SK-N-SH (cell line): ENCODE measurements at regions not wholly inside any gene's neighbourhood (a gene's known extent, or its start where the extent isn't known, plus 50 kb on each side); places are given as distances from the start of the nearest gene placed in this dataset.

Experiments used
- CTCF ChIA-PET: fragments of 300-600, 350-600 bp; formaldehyde crosslinking; extraction: SDS; loops from one replicate; lab custom pipeline; 2021; lab: Yijun Ruan, JAX
- POLR2A ChIA-PET: fragments of 350-600 bp; sonication (Branson Sonifier 250); formaldehyde crosslinking; extraction: SDS; loops from one replicate; lab custom pipeline; 2020; ENCODE audit warnings: antibody characterized with exemption, inconsistent platforms; lab: Yijun Ruan, JAX
- DNase-seq: peaks from one replicate; pipeline ENCODE4 v3.0.0; 2012
- H2AFZ ChIP-seq: fragments of 200-600 bp; sonication (generic); 2 replicates; pipeline ENCODE4 v1.8.1; 2016; ENCODE audit warnings: antibody characterized with exemption, mild to moderate bottlenecking, low read depth
- H3F3A ChIP-seq: fragments of 200-600 bp; sonication (generic); replicated peaks from 2 replicates; pipeline ENCODE3; 2016; ENCODE audit warnings: antibody characterized with exemption, mild to moderate bottlenecking; ENCODE audit not compliant: insufficient read depth
- H3K27ac ChIP-seq, 2 experiments: fragments of 200-500 bp in 1 of 2; fragments of 200-600 bp in 1 of 2; sonication (Bioruptor generic) in 1 of 2; sonication (generic), shearing (Covaris generic) in 1 of 2; 2 replicates each; pipeline versions ENCODE4 v1.5.1 to v1.6.1; 2014 to 2016; ENCODE audit warnings: low read depth in 2 of 2, inconsistent platforms in 1 of 2, low read length in 1 of 2, mild to moderate bottlenecking in 1 of 2, mixed read lengths in 1 of 2
- H3K27me3 ChIP-seq: fragments of 200-600 bp; sonication (generic), shearing (Covaris generic); 2 replicates; pipeline ENCODE4 v1.6.1; 2016; ENCODE audit warnings: mixed run types; ENCODE audit not compliant: insufficient read depth
- H3K36me3 ChIP-seq, 2 experiments: fragments of 200-500 bp in 1 of 2; fragments of 200-600 bp in 1 of 2; sonication (Bioruptor generic) in 1 of 2; sonication (generic) in 1 of 2; replicated peaks in 1 of 2; 2 replicates each; pipeline versions ENCODE3 to v1.5.1; 2014 to 2016; ENCODE audit warnings: low read length in 1 of 2, mild to moderate bottlenecking in 1 of 2; ENCODE audit not compliant: insufficient read depth in 2 of 2, control insufficient read depth in 1 of 2
- H3K4me1 ChIP-seq, 2 experiments: fragments of 200-500 bp in 1 of 2; fragments of 200-600 bp in 1 of 2; sonication (Bioruptor generic) in 1 of 2; sonication (generic), shearing (Covaris generic) in 1 of 2; 2 replicates each; pipeline versions ENCODE4 v1.5.1 to v1.6.1; 2014 to 2016; ENCODE audit warnings: low read depth in 1 of 2, low read length in 1 of 2, mixed run types in 1 of 2; ENCODE audit not compliant: insufficient read depth in 2 of 2, control insufficient read depth in 1 of 2
- H3K4me2 ChIP-seq: fragments of 200-600 bp; sonication (generic), shearing (Covaris generic); 2 replicates; pipeline ENCODE4 v1.6.1; 2017; ENCODE audit warnings: mixed run types
- H3K4me3 ChIP-seq, 2 experiments: fragments of 200-500 bp in 1 of 2; fragments of 200-600 bp in 1 of 2; sonication (Bioruptor generic) in 1 of 2; sonication (generic), shearing (Covaris generic) in 1 of 2; 2 replicates each; pipeline versions ENCODE4 v1.5.1 to v1.8.1; 2014 to 2016; ENCODE audit warnings: low read depth in 2 of 2, inconsistent platforms in 1 of 2, low read length in 1 of 2, mild to moderate bottlenecking in 1 of 2, mixed read lengths in 1 of 2, moderate library complexity in 1 of 2
- H3K79me2 ChIP-seq: fragments of 200-600 bp; sonication (generic); 2 replicates; pipeline ENCODE4 v1.8.1; 2017; ENCODE audit warnings: mild to moderate bottlenecking; ENCODE audit not compliant: insufficient read depth
- H3K9ac ChIP-seq: fragments of 200-600 bp; sonication (generic); 2 replicates; pipeline ENCODE4 v1.6.1; 2017; ENCODE audit warnings: mixed run types
- H3K9me2 ChIP-seq: fragments of 200-600 bp; sonication (generic); 2 replicates; pipeline ENCODE4 v1.6.1; 2017; ENCODE audit warnings: mixed run types
- H3K9me3 ChIP-seq: fragments of 200-600 bp; sonication (generic); 2 replicates; pipeline ENCODE4 v1.6.1; 2017; ENCODE audit warnings: mixed run types, mild to moderate bottlenecking, moderate library complexity
- H4K20me1 ChIP-seq: fragments of 200-600 bp; sonication (generic); 2 replicates; pipeline ENCODE4 v1.6.1; 2017; ENCODE audit warnings: mild to moderate bottlenecking, mixed run types; ENCODE audit not compliant: insufficient read depth
- CHD2 ChIP-seq: fragments of 150-350 bp; IDR thresholded peaks from 2 replicates; pipeline ENCODE4 v1.6.1; 2018; ENCODE audit warnings: low read length; ENCODE audit not compliant: partially characterized antibody
- FOXJ3 ChIP-seq: sonication (generic); formaldehyde crosslinking; IDR thresholded peaks from 2 replicates; pipeline ENCODE4 v1.5.1; 2020; ENCODE audit warnings: mild to moderate bottlenecking, missing genetic modification reagents
- FOXM1 ChIP-seq: IDR thresholded peaks from 2 replicates; pipeline ENCODE4 v1.4.0; 2012; ENCODE audit warnings: low read depth, mild to moderate bottlenecking
- GABPA ChIP-seq: IDR thresholded peaks from 2 replicates; pipeline ENCODE4 v1.4.0; 2012; ENCODE audit warnings: low read depth, mild to moderate bottlenecking
- PBX3 ChIP-seq: IDR thresholded peaks from 2 replicates; pipeline ENCODE4; 2012
- RAD21 ChIP-seq: IDR thresholded peaks from 2 replicates; pipeline ENCODE4 v1.6.1; 2012; ENCODE audit warnings: mild to moderate bottlenecking, low read length
- RCOR1 ChIP-seq: fragments of 150-350 bp; IDR thresholded peaks from 2 replicates; pipeline ENCODE4 v1.6.1; 2017; ENCODE audit warnings: antibody characterized with exemption, low read length
- RFX5 ChIP-seq: IDR thresholded peaks from 2 replicates; pipeline ENCODE4 v1.6.1; 2012; ENCODE audit warnings: mild to moderate bottlenecking, improper control_type of control experiment, low read length
- RXRA ChIP-seq: IDR thresholded peaks from 2 replicates; pipeline ENCODE4 v1.4.0; 2012; ENCODE audit warnings: low read depth, mild to moderate bottlenecking, borderline replicate concordance
- SMC3 ChIP-seq: IDR thresholded peaks from 2 replicates; pipeline ENCODE4 v1.6.1; 2012; ENCODE audit warnings: low read depth, low read length, improper control_type of control experiment
- TCF12 ChIP-seq: IDR thresholded peaks from 2 replicates; pipeline ENCODE4 v1.4.0; 2012
- USF2 ChIP-seq: fragments of 150-350 bp; IDR thresholded peaks from 2 replicates; pipeline ENCODE4 v1.6.1; 2017; ENCODE audit warnings: antibody characterized with exemption, low read length, low read depth, borderline replicate concordance
- WGBS: methylation state at CpG from one replicate; pipeline ENCODE4 v1.1.6; 2017; ENCODE audit warnings: low lambda C conversion rate; 5-methylcytosine and 5-hydroxymethylcytosine counted together
- TF ChIP-seq, protein P1 (sequence below): IDR thresholded peaks from 2 replicates; pipeline ENCODE4 v1.4.0; 2012; ENCODE audit warnings: low read depth, borderline replicate concordance
- TF ChIP-seq, protein P2 (sequence below): IDR thresholded peaks from 2 replicates; pipeline ENCODE4 v1.4.0; 2012; ENCODE audit warnings: low read depth, borderline replicate concordance

- no peak for TF ChIP-seq USF2
- no peak for TF ChIP-seq TCF12
- no peak for TF ChIP-seq RCOR1
These were observed 625.9 kb upstream of the AGA start (continued) for GRCh38 chr4:178068136-178068535.

DNA sequence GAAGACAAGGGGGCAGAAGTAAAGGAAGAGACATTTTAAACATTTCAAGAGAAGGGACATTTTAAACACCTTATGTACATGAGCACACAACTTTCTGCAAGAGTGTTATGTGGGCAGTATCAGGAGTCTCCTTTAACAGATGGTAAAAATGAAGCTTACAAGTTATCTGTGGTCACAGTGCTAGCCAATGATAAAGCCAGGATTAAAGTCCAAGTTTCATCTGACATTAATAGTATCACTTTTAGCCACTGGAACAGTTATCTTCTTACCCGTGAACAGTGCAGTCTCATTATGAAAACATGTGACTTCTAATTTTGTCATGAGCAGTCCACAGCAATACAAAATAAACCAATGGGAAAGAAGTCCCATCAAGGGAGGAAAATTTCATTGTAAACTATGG, 627.9 kb upstream of the AGA start:
- no peaks in the 10 kb centered on the region for H3K36me3 ChIP-seq
- no peaks in the 10 kb centered on the region for H3K4me1 ChIP-seq
- 5% methylated on average over 1 of the region's 1 CpG for WGBS
- no peaks in the 10 kb centered on the region for H3F3A ChIP-seq
- CTCF ChIA-PET: interaction anchor here (2.0 kb wide), 1 partner anchor 9 kb away, joined by 4 read pairs; no protein-coding TSS in a partner anchor
- no peaks in the 10 kb centered on the region for H3K79me2 ChIP-seq
- TF ChIP-seq RXRA (no peak), RFX5 (no peak), PBX3 (no peak), RAD21 (no peak), SMC3 (no peak), FOXJ3 (CRISPR knock-in tag) (no peak), RCOR1 (no peak), CHD2 (no peak), GABPA (no peak), FOXM1 (no peak)
- TF ChIP-seq, protein P1, sequence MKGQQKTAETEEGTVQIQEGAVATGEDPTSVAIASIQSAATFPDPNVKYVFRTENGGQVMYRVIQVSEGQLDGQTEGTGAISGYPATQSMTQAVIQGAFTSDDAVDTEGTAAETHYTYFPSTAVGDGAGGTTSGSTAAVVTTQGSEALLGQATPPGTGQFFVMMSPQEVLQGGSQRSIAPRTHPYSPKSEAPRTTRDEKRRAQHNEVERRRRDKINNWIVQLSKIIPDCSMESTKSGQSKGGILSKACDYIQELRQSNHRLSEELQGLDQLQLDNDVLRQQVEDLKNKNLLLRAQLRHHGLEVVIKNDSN: no peak
- TF ChIP-seq, protein P2, sequence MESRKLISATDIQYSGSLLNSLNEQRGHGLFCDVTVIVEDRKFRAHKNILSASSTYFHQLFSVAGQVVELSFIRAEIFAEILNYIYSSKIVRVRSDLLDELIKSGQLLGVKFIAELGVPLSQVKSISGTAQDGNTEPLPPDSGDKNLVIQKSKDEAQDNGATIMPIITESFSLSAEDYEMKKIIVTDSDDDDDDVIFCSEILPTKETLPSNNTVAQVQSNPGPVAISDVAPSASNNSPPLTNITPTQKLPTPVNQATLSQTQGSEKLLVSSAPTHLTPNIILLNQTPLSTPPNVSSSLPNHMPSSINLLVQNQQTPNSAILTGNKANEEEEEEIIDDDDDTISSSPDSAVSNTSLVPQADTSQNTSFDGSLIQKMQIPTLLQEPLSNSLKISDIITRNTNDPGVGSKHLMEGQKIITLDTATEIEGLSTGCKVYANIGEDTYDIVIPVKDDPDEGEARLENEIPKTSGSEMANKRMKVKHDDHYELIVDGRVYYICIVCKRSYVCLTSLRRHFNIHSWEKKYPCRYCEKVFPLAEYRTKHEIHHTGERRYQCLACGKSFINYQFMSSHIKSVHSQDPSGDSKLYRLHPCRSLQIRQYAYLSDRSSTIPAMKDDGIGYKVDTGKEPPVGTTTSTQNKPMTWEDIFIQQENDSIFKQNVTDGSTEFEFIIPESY: no peak
- no peak overlapping the region for H3K9ac ChIP-seq
- no peak for DNase-seq
- no peaks in the 10 kb centered on the region for H3K27me3 ChIP-seq
- H3K27ac ChIP-seq: no peak overlapping the region
- no peaks in the 10 kb centered on the region for H3K9me2 ChIP-seq
- H3K4me2 ChIP-seq: no peak overlapping the region
- H4K20me1 ChIP-seq: no peaks in the 10 kb centered on the region
- POLR2A ChIA-PET: no interaction called here
- H2AFZ ChIP-seq: no peak overlapping the region
- H3K4me3 ChIP-seq: no peak overlapping the region
- no peaks in the 10 kb centered on the region for H3K9me3 ChIP-seq
